Mesothelial cell of epicardium (in vitro differentiated cells): ENCODE measurements at regions not wholly inside any gene's neighbourhood (a gene's known extent, or its start where the extent isn't known, plus 50 kb on each side); places are given as distances from the start of the nearest gene placed in this dataset.

Source experiments
- DNase-seq, 2 experiments: peaks; one replicate each; pipeline ENCODE4 v3.0.0; 2021; ENCODE audit warnings: low spot score in 2 of 2; ENCODE audit not compliant: unreplicated experiment in 2 of 2
- H3K27ac Mint-ChIP-seq: 2 replicates; pipeline ENCODE4 v1.8.0; 2021; ENCODE audit warnings: mixed read lengths
- H3K27me3 Mint-ChIP-seq: 2 replicates; pipeline ENCODE4 v1.8.0; 2021; ENCODE audit warnings: low read depth, mixed read lengths
- H3K36me3 Mint-ChIP-seq: 2 replicates; pipeline ENCODE4 v1.8.0; 2021; ENCODE audit warnings: mixed read lengths
- H3K4me1 Mint-ChIP-seq: 2 replicates; pipeline ENCODE4 v1.8.0; 2021; ENCODE audit warnings: mixed read lengths
- H3K4me3 Mint-ChIP-seq: 2 replicates; pipeline ENCODE4 v1.8.0; 2021; ENCODE audit warnings: mild to moderate bottlenecking, moderate library complexity, mixed read lengths
- H3K9me3 Mint-ChIP-seq: 2 replicates; pipeline ENCODE4 v1.8.0; 2021; ENCODE audit warnings: mixed read lengths
- CTCF ChIP-seq: fragments of 200-600 bp; sonication (generic); IDR thresholded peaks from one replicate; pipeline ENCODE4 v1.5.0; 2021; ENCODE audit warnings: antibody characterized with exemption; ENCODE audit not compliant: unreplicated experiment

DNA sequence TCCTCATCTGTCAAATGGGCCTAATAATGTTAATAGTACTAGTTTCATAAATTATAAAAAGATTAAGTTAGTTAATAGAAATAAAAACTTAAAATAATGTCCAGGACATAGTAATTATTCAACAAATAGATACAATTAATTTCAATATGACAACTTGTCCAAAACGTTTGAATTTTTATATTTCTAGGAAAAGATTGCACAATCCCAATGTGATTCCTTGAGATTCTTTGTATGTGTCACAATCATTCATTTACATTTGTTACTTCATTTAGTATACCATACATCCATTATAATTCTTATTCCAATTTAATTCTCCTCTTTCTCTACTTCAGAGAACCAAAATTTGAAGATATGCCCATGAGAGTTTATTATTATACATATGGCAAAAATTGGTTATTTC, 554.2 kb downstream of the GABRG1 start:
- Mint-ChIP-seq H3K9me3 (peaks cover 8% of the 10 kb centered on the region), H3K27me3 (no peaks in the 10 kb centered on the region), H3K4me3 (no peak overlapping the region), H3K4me1 (no peaks in the 10 kb centered on the region), H3K36me3 (no peaks in the 10 kb centered on the region), H3K27ac (no peak overlapping the region)
- TF ChIP-seq CTCF, result no peak
- no peak for DNase-seq

DNA sequence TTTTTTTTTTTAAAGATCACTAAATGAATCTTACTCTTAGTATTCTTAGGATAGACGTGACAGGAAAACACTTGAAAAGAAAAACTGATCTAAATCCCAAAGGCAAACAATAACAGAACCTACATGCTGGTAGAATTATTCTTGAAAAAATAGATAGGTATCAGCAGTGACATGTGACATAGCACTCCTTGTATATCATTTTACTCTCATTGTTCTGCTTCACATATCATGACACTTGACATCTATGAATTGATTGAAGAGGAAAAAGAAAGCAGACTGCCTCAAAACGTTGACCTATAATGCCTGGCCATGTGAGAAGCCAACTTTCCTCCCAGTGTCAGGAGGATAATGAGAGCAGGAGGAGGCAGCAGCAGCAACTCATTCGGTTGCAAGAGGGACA, 555.2 kb downstream of the GABRG1 start:
- Mint-ChIP-seq H3K4me1 (no peaks in the 10 kb centered on the region), H3K9me3 (peaks cover 6% of the 10 kb centered on the region), H3K36me3 (no peaks in the 10 kb centered on the region), H3K27ac (no peak overlapping the region), H3K4me3 (no peak overlapping the region), H3K27me3 (no peaks in the 10 kb centered on the region)
- DNase-seq, result no peak
- no peak for TF ChIP-seq CTCF

DNA sequence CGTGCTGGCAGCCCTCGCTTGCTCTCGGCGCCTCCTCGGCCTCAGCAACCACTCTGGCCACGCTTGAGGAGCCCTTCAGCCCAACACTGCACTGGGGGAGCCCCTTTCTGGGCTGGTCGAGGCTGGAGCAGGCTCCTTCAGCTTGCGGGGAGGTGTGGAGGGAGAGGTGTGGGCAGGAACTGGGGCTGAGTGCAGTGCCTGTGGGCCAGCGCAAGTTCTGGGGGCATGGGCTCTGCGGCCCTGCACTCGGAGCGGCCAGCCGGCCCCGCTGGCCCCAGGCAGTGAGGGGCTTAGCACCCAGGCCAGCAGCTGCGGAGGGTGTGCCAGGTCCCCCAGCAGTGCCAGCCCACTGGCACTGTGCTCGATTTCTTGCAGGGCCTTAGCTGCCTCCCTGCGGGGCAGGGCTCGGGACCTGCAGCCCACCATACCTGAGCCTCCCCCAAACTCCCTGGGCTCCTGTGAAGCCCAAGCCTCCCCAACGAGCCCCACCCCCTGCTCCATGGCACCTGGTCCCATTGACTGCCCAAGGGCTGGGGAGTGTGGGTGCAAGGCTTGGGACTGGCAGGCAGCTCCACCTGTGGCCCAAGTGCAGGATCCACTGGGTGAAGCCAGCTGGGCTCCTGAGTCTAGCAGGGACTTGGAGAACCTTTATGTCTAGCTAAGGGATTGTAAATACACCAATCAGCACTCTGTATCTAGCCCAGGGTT, 556.8 kb downstream of the GABRG1 start:
- no peaks in the 10 kb centered on the region for H3K36me3 Mint-ChIP-seq
- TF ChIP-seq CTCF, result no peak
- H3K4me1 Mint-ChIP-seq, result no peaks in the 10 kb centered on the region
- no peak for DNase-seq
- no peak overlapping the region for H3K27ac Mint-ChIP-seq
- peaks cover 6% of the 10 kb centered on the region for H3K9me3 Mint-ChIP-seq
- H3K4me3 Mint-ChIP-seq, result no peak overlapping the region
- no peaks in the 10 kb centered on the region for H3K27me3 Mint-ChIP-seq

DNA sequence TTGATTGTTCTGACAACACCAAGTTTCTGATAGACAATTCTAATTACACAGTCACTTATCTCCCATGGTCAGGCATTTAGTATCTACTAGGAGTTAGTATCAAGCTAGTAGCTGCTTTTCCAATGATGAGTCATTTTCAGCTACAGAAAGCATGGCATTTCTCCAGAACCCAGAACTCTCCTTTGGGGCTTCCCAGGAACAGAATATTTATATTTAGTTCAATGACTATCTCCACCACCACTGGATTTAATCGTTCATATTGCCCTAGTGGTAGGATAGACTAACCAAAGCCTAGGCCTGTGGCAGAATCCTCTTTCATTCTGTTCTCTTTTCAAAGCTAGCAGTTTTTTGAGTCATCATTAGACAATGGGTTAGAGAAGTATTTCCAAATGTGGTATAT, 569.4 kb downstream of the GABRG1 start:
- no peaks in the 10 kb centered on the region for H3K9me3 Mint-ChIP-seq
- no peaks in the 10 kb centered on the region for H3K27me3 Mint-ChIP-seq
- H3K4me1 Mint-ChIP-seq, result peaks cover 14% of the 10 kb centered on the region
- no peak overlapping the region for H3K4me3 Mint-ChIP-seq
- no peaks in the 10 kb centered on the region for H3K36me3 Mint-ChIP-seq
- H3K27ac Mint-ChIP-seq, result no peak overlapping the region
- DNase-seq, result no peak
- no peak for TF ChIP-seq CTCF

DNA sequence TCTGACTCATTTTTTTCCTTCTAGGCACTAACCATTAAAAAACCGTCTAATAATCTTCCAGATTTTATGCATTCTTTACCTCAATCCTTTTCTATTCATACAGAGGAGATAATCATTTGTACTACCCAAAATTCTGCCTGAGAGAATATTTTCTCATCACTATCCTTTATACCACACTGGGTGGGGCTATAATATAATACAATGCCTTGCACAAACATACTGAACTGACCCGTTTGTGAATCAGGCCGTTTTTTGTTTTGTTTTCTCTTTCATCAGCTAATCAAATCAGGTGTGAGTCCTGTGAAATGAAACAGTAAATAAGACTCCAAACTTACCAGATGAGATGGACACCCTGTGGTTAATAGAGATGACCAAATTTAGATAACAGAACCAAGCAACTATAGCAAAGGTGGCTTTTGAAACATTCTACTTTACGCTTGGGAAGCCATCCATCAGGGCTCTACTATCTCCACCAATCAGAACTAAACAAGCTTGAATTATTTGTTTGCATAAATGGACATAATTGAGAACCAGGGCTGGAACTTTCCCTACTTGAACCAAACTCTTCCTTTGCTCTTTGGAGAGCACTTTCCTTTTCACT, 573.0 kb downstream of the GABRG1 start:
- TF ChIP-seq CTCF, result no peak
- no peak overlapping the region for H3K4me3 Mint-ChIP-seq
- H3K9me3 Mint-ChIP-seq, result no peaks in the 10 kb centered on the region
- H3K4me1 Mint-ChIP-seq, result peaks cover 20% of the 10 kb centered on the region
- no peaks in the 10 kb centered on the region for H3K36me3 Mint-ChIP-seq
- no peaks in the 10 kb centered on the region for H3K27me3 Mint-ChIP-seq
- no peak overlapping the region for H3K27ac Mint-ChIP-seq
- no peak for DNase-seq
